Erythroblast (primary cell): ENCODE measurements at regions not wholly inside any gene's neighbourhood (a gene's known extent, or its start where the extent isn't known, plus 50 kb on each side); places are given as distances from the start of the nearest gene placed in this dataset.

Experiments used
- GATA1 ChIP-seq: IDR thresholded peaks from 2 replicates; pipeline ENCODE4 v1.6.1; 2011; ENCODE audit warnings: low read depth, mild to moderate bottlenecking, control low read depth, low read length, moderate library complexity
- POLR2A ChIP-seq: IDR thresholded peaks from 2 replicates; pipeline ENCODE4 v1.6.1; 2011; ENCODE audit warnings: mild to moderate bottlenecking, low read length

- TF ChIP-seq POLR2A (no peak), GATA1 (no peak)
These were observed 60.9 kb downstream of the RTL9 start for GRCh38 chrX:110419512-110419911.
